OCI-LY1 (cell line): ENCODE measurements at regions not wholly inside any gene's neighbourhood (a gene's known extent, or its start where the extent isn't known, plus 50 kb on each side); places are given as distances from the start of the nearest gene placed in this dataset.

Source experiments
- CTCF ChIP-seq: fragments of 200-600 bp; sonication (generic), shearing (Covaris generic); IDR thresholded peaks from 2 replicates; pipeline ENCODE4 v1.5.1; 2017; ENCODE audit warnings: mild to moderate bottlenecking, antibody characterized with exemption, low read length, moderate library complexity, mixed read lengths
- EZH2 ChIP-seq: fragments of 200-600 bp; sonication (generic), shearing (Covaris generic); IDR thresholded peaks from 2 replicates; pipeline ENCODE4 v1.8.0; 2017; ENCODE audit warnings: borderline replicate concordance, mixed run types, mild to moderate bottlenecking, antibody characterized with exemption, low read length, moderate library complexity, mixed read lengths

- TF ChIP-seq CTCF (no peak), EZH2 (no peak)
Measured at GRCh38 chr1:5632224-5632623, 360.0 kb downstream of the NPHP4 start.
